CD1c-positive myeloid dendritic cell (primary cell): ENCODE measurements at regions not wholly inside any gene's neighbourhood (a gene's known extent, or its start where the extent isn't known, plus 50 kb on each side); places are given as distances from the start of the nearest gene placed in this dataset.
"Not testable (repeated sequence)": the region's sequence is repeated elsewhere in the genome, so short reads cannot be mapped to it uniquely, and the experiment has no call there.

Source experiments
- DNase-seq: peaks from one replicate; pipeline ENCODE4 v3.0.0-alpha.2; 2016; ENCODE audit errors: extremely low spot score

- no peak for DNase-seq
These were observed 193.1 kb downstream of the DLL1 start for GRCh38 chr6:170097505-170098427.

DNA sequence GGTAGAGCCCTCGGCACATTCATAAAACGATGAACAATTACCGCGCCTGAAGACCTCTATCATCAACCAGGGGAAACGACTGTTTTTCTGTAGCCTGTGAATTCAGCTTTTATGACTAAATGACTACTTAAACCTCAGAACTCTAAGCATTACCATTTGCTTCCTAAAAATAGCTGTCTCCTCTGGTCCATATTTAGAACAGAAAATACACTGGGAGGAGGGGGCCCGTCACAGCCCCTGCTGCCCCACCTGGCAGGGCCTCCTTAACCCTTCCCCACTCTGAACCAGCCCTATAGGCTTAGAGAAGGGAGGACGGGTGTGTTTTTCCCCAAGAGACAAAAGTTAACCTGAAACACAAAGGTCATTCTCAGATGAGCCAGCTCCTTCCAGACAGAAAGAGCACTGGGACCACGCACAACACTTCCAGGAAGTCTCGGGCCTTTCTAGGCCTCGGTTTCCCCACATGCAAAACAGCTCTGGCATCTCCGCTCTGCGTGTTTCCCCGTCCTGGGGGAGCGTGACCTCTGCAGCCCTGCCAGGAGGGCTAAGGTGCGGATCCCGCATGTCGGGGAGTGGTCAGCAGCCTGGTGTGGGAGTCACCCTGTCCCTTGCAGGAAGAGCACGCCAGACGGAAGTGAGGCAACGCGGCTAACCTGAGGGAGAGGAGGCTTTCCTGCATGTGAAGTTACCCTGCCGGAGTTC, 193.9 kb downstream of the DLL1 start:
- no peak for DNase-seq

- no peak for DNase-seq
These were observed 194.6 kb downstream of the DLL1 start for GRCh38 chr6:170096191-170096802.

DNA sequence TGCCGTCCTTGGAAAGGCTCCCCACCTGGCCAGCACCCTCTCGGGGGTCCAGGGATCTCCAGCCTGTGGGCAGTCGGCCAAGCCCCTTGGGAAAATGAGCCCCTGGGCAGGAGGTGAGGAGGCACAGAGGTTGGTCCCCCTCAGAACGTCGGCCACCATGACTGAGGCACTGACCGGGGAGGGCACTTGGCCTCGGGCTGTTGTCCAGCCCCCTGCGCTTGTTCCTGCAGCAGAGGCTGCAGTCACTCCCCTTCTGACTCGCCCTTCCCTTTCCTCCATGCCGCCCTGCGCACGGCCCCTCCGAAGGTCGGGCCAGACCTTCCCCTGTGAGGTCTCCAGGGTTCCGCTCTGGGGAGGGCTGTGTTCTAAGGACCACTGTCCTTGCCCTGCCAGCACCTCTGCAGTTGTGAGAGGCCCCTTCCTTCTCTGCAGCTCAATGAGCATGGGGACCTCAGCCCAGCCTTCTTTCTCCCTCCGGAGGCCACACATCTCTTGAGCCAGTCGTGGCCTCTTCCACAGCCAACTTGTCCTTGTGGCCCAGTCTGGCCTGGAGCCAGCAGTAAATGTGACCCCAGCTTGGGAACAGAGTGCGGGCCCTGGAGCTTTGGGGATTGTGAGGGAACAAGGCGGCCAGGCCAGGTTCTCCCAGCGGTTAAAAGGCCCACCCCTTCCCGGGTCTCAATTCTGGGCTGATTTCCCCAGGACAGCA, 195.5 kb downstream of the DLL1 start:
- no peak for DNase-seq

DNA sequence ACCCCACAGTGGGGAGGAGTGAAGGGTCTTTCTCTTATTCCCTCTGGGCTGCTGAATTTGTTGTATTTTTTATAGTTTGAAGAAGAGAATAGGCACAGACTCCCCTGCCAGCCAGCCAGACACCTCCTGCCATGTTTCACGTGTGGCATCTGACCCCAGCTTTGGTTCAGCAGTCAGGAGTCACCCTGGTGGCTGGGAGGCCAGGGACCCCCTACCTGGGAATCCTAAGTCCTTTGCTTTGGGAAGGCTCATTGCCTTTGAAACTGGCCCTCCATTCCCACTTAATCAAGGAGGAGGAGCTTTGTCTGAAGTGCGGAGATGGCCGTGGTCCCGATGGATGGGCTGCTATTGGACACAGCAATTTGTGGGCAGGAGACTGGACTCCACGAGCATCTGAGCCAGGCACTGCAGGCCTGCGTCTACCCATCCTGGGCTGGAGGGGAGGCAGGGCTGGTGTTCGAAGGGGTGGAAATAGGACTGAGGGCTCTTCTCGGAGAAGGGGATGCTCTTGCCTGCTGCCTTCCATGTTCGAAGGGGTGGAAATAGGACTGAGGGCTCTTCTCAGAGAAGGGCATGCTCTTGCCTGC, 196.1 kb downstream of the DLL1 start:
- no peak for DNase-seq

- DNase-seq, result no peak
These were observed 197.0 kb downstream of the DLL1 start for GRCh38 chr6:170093658-170094596.

GRCh38 chr6:170093276-170093657, 197.6 kb downstream of the DLL1 start:
- DNase-seq, result no peak

GRCh38 chr6:170092826-170093225, 198.1 kb downstream of the DLL1 start:
- DNase-seq, result no peak

DNA sequence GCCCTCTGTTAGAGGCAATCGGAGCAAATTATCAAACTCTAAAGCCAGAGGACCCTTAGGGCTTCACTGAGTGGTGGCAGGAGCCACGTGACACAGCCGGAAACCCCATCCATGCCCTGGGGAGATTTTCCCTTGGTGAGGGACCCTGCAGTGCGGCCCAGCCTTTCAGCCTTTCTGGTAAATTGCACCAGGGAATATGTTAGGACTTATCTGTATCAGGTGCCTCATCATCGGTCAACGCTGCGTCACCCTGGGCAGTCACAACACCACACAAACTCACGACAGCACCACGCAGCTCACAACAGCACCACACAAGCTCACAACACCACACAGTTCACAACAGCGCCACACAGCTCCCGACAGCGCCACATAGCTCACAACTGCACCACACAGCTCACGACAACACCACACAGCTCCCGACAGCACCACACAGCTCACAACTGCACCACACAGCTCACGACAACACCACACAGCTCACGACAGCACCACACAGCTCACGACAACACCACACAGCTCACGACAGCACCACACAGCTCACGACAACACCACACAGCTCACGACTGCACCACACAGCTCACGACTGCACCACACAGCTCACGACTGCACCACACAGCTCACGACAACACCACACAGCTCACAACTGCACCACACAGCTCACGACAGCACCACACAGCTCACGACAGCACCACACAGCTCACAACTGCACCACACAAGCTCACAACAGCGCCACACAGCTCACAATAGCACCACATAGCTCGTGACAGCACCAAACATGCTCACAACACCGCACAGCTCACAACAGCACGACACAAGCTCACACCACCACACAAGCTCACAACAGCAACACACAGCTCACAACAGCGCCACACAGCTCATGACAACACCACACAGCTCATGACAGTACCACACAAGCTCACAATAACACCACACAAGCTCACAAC, 199.0 kb downstream of the DLL1 start:
- no peak for DNase-seq

DNA sequence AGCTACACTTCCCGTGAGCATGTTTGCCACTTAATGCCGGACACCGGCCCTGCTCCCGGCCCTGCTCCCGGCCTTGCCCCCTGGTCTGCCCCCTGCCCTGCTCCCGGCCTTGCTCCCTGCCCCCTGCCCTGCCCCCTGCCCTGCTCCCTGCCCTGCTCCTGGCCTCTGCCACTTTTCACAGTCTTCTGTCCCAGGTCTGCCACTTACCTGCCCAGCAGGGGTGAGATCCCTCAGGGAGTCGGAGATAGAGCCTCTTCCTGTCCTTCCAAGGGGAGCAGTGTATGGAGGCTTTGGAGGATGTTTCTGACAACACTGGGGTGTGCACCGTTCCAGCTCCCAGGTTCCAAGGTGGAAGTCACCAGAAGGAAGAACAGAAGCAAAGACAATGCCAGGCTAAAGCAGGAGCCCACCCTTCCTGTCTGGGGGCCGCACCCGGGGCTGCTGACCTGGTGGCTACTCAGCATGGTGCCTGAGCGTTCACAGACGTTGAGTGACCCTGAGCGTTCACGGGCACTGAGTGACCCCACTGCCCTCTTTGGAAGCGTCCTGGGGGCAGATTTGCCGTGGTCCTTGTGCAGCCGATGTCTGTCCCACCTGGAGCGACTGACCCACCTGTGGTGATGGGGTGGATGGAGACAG, 199.8 kb downstream of the DLL1 start:
- no peak for DNase-seq

DNA sequence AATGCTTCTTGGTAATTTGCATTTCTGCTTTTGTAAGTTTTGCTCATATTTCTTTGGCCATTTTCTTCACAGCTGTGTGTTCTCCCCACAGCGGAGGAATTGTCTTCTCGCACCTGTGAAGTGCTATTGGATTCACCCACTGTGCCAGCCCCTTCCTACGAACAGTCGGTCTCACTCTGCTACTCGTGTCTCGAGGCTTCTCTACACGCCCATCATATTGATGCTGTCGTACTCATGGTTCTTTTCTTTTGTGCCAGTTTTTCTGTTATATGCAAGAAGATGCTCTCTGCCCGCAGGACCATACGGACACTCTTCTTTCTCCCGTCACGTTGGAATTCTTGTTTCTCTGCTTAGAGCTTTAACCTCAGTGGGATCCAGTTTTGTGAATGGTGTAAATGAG, 200.3 kb downstream of the DLL1 start:
- DNase-seq, result no peak

GRCh38 chr6:170089963-170090362, 200.9 kb downstream of the DLL1 start:
- no peak for DNase-seq

DNA sequence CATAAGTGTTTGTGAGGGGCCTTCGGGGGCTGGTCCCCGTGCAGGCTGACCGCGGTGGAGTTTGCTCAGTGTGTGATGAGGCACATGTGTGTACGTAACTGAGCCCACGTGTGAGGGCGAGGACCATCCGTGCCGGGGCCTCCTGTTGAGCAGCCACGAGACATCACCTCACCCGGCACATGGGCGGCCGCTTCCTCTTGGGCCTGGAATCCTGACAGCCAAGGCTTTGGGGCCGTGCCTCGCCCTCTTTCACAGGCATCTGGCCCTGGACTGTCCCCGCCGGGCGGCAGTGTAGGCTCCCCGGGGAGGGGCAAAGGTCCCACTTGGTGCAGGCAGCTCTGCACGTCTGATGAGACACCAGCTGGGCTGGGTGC, 202.3 kb downstream of the DLL1 start:
- DNase-seq, result no peak

- peak; percentile 44 for DNase-seq
These were observed 202.8 kb downstream of the DLL1 start for GRCh38 chr6:170087941-170088581.

GRCh38 chr6:170087421-170087780, 203.5 kb downstream of the DLL1 start:
- DNase-seq, result not testable (repeated sequence)

GRCh38 chr6:170086639-170087420, 204.0 kb downstream of the DLL1 start:
- no peak for DNase-seq

GRCh38 chr6:170085475-170086401, 205.1 kb downstream of the DLL1 start:
- no peak for DNase-seq
